ENCODE measurements at regions not wholly inside any gene's neighbourhood (a gene's known extent, or its start where the extent isn't known, plus 50 kb on each side); places are given as distances from the start of the nearest gene placed in this dataset.

DNA sequence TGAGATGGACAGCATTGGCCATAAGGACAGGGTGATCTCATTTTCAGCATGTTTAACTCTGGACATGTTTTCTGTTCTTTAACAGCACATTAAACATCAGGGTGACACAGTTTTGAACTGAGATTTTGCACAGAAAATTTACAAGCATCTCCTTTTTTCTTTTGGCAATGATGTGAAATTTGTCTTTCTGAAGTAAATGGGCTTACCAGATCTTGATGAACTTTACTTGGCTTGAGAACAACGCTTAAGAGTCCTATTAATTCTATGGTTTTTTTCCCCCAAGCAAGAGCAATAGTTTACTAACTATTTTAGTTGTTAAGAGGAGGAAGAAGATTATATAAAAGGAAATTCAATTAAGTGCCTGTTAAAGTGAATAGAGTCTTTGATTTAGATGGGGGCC, 491.0 kb downstream of the SNAPC1 start:
- Histone ChIP-seq H4K20me1 (ENCODE audit: control insufficient read depth, insufficient read depth, insufficient read length) (no peaks in the 10 kb centered on the region), H3K9me3 (ENCODE audit: control insufficient read depth, low read depth, low read length) (no peaks in the 10 kb centered on the region), H2BK5ac (ENCODE audit: insufficient read length, low read length) (no peak overlapping the region), H2AFZ (ENCODE audit: low read length) (no peak overlapping the region), H3K4ac (ENCODE audit: low read depth, low read length) (no peak overlapping the region), H3K56ac (ENCODE audit: insufficient read length, low read depth, low read length) (no peak overlapping the region), H4K5ac (ENCODE audit: insufficient read length, low read depth, low read length) (no peak overlapping the region), H2BK20ac (ENCODE audit: low read depth, low read length, poor library complexity, severe bottlenecking) (no peak overlapping the region), H3K14ac (ENCODE audit: insufficient read depth, low read length) (no peak overlapping the region), H2AK5ac (ENCODE audit: insufficient read length, low read length) (no peak overlapping the region), H4K91ac (ENCODE audit: insufficient read length, low read depth, low read length) (no peak overlapping the region), H3K4me1 (ENCODE audit: insufficient read depth, low read length) (no peaks in the 10 kb centered on the region), H3T11ph (ENCODE audit: low read length) (no peak overlapping the region), H4K8ac (replicated peaks; ENCODE audit: insufficient read length, low read depth, low read length) (no peak overlapping the region), H2BK12ac (ENCODE audit: insufficient read length, low read depth, low read length) (no peak overlapping the region), H3K23me2 (ENCODE audit: insufficient read length, low read depth, low read length, poor library complexity, severe bottlenecking) (no peaks in the 10 kb centered on the region), H3K27ac (ENCODE audit: insufficient read length, low read depth, low read length) (no peak overlapping the region), H3K27me3 (ENCODE audit: insufficient read depth, low read length) (no peaks in the 10 kb centered on the region), H2BK15ac (ENCODE audit: low read depth, low read length) (no peak overlapping the region), H2BK120ac (ENCODE audit: low read depth, low read length, poor library complexity, severe bottlenecking) (no peak overlapping the region), H3K79me2 (ENCODE audit: insufficient read depth, low read length) (no peaks in the 10 kb centered on the region), H3K4me2 (ENCODE audit: insufficient read depth, insufficient read length, low read length) (no peak overlapping the region), H3K23ac (ENCODE audit: insufficient read length, low read depth, low read length) (no peak overlapping the region), H3K18ac (ENCODE audit: insufficient read length, low read depth, low read length) (no peak overlapping the region), H3K79me1 (ENCODE audit: insufficient read depth, low read depth, low read length, poor library complexity, severe bottlenecking) (no peaks in the 10 kb centered on the region), H3K9ac (ENCODE audit: extremely low read depth, insufficient read length, low read length) (no peak overlapping the region)
- no peaks in the 10 kb centered on the region; a peak in 1 of 5 replicates for H3K9me3 Mint-ChIP-seq
- no peak overlapping the region for H3K27ac Mint-ChIP-seq
- no peaks in the 10 kb centered on the region for H3K27me3 Mint-ChIP-seq (ENCODE audit: low read depth)
- H3K36me3 Mint-ChIP-seq (ENCODE audit: insufficient read depth in 1 of 3, low read depth in 3 of 3), result no peaks in the 10 kb centered on the region
- DNase-seq, result no peak
- TF ChIP-seq, protein P1, sequence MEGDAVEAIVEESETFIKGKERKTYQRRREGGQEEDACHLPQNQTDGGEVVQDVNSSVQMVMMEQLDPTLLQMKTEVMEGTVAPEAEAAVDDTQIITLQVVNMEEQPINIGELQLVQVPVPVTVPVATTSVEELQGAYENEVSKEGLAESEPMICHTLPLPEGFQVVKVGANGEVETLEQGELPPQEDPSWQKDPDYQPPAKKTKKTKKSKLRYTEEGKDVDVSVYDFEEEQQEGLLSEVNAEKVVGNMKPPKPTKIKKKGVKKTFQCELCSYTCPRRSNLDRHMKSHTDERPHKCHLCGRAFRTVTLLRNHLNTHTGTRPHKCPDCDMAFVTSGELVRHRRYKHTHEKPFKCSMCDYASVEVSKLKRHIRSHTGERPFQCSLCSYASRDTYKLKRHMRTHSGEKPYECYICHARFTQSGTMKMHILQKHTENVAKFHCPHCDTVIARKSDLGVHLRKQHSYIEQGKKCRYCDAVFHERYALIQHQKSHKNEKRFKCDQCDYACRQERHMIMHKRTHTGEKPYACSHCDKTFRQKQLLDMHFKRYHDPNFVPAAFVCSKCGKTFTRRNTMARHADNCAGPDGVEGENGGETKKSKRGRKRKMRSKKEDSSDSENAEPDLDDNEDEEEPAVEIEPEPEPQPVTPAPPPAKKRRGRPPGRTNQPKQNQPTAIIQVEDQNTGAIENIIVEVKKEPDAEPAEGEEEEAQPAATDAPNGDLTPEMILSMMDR (conservative IDR thresholded peaks at IDR 0.05), result no peak
- WGBS (ENCODE audit: extremely low coverage, insufficient read length, low lambda C conversion rate), result no CpG with 5 or more reads among the region's 1 CpG
- H3K4me1 Mint-ChIP-seq, result no peaks in the 10 kb centered on the region
- H3K4me3 Mint-ChIP-seq, result no peak overlapping the region

Measured in H9 (cell line).